PFSK-1 (cell line): ENCODE measurements at regions not wholly inside any gene's neighbourhood (a gene's known extent, or its start where the extent isn't known, plus 50 kb on each side); places are given as distances from the start of the nearest gene placed in this dataset.

Experiments used
- FOXP2 ChIP-seq: optimal IDR thresholded peaks from 2 replicates; pipeline ENCODE3; 2011; ENCODE audit warnings: borderline replicate concordance, control low read depth, inconsistent platforms; ENCODE audit not compliant: insufficient read depth; ENCODE audit errors: extremely low read length, extremely low read depth
- POLR2AphosphoS5 ChIP-seq: IDR thresholded peaks from 2 replicates; pipeline ENCODE4 v1.6.1; 2012; ENCODE audit warnings: low read depth, mild to moderate bottlenecking, control low read depth, low read length, moderate library complexity
- REST ChIP-seq, 2 experiments: IDR thresholded peaks; 2 replicates each; pipeline versions ENCODE4 v1.6.1 to v1.8.0; 2011 to 2012; ENCODE audit warnings: low read depth in 2 of 2, low read length in 2 of 2, control low read depth in 1 of 2, inconsistent platforms in 1 of 2, mild to moderate bottlenecking in 1 of 2, moderate library complexity in 1 of 2; ENCODE audit not compliant: insufficient read depth in 1 of 2
- SIN3A ChIP-seq: IDR thresholded peaks from 2 replicates; pipeline ENCODE4 v1.6.1; 2012; ENCODE audit warnings: mild to moderate bottlenecking, low read length, moderate library complexity, borderline replicate concordance; ENCODE audit not compliant: insufficient read depth
- TAF1 ChIP-seq: IDR thresholded peaks from 2 replicates; pipeline ENCODE4 v1.6.1; 2012; ENCODE audit warnings: low read length, control low read depth, borderline replicate concordance; ENCODE audit not compliant: insufficient read depth

- no peak for TF ChIP-seq REST (IDR thresholded peaks at IDR 0.05; ENCODE audit: insufficient read depth in 1 of 2, low read depth in 2 of 2, low read length in 2 of 2)
- TF ChIP-seq POLR2AphosphoS5, result no peak
- TF ChIP-seq FOXP2, result no peak
- no peak for TF ChIP-seq SIN3A
- no peak for TF ChIP-seq TAF1
Observed at GRCh38 chr2:234437642-234438304, 59.1 kb downstream of the ARL4C start.
